ENCODE measurements at regions not wholly inside any gene's neighbourhood (a gene's known extent, or its start where the extent isn't known, plus 50 kb on each side); places are given as distances from the start of the nearest gene placed in this dataset.

DNA sequence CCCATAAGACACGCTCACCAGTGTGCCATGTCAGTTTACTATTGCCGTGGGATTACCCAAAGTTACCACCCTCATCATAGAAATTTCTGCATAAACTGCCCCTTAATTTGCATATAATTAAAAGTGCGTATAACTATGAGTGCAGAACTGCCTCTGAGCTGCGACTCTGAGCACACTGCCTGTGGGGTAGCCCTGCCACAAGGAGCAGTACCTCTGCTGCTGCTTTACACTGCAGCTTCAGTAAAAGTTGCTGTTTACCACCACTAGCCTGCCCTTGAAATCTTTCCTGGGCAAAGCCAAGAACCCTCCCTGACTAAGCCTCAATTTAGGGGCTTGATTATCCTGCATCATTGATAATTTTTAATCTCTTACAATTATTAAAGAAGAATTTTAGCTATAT lies 213.9 kb upstream of the MAP2 start:
- TF ChIP-seq, protein P1, sequence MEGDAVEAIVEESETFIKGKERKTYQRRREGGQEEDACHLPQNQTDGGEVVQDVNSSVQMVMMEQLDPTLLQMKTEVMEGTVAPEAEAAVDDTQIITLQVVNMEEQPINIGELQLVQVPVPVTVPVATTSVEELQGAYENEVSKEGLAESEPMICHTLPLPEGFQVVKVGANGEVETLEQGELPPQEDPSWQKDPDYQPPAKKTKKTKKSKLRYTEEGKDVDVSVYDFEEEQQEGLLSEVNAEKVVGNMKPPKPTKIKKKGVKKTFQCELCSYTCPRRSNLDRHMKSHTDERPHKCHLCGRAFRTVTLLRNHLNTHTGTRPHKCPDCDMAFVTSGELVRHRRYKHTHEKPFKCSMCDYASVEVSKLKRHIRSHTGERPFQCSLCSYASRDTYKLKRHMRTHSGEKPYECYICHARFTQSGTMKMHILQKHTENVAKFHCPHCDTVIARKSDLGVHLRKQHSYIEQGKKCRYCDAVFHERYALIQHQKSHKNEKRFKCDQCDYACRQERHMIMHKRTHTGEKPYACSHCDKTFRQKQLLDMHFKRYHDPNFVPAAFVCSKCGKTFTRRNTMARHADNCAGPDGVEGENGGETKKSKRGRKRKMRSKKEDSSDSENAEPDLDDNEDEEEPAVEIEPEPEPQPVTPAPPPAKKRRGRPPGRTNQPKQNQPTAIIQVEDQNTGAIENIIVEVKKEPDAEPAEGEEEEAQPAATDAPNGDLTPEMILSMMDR (IDR thresholded peaks at IDR 0.05): no peak
- TF ChIP-seq EZH2 (IDR thresholded peaks at IDR 0.05; ENCODE audit: borderline replicate concordance, insufficient read depth, low read depth, low read length, poor library complexity, severe bottlenecking): no peak
